Fibroblast of villous mesenchyme (primary cell): ENCODE measurements at regions not wholly inside any gene's neighbourhood (a gene's known extent, or its start where the extent isn't known, plus 50 kb on each side); places are given as distances from the start of the nearest gene placed in this dataset.

Experiments used
- DNase-seq: peaks from one replicate; pipeline ENCODE4 v3.0.0-alpha.2; 2010; ENCODE audit warnings: low read depth
- H3K4me3 ChIP-seq: 2 replicates; pipeline ENCODE4 v1.5.1; 2011; ENCODE audit warnings: low read depth, mild to moderate bottlenecking, low read length
- CTCF ChIP-seq: IDR thresholded peaks from 2 replicates; pipeline ENCODE4 v1.5.1; 2012; ENCODE audit warnings: low read depth, mild to moderate bottlenecking, low read length; ENCODE audit not compliant: insufficient read depth

DNA sequence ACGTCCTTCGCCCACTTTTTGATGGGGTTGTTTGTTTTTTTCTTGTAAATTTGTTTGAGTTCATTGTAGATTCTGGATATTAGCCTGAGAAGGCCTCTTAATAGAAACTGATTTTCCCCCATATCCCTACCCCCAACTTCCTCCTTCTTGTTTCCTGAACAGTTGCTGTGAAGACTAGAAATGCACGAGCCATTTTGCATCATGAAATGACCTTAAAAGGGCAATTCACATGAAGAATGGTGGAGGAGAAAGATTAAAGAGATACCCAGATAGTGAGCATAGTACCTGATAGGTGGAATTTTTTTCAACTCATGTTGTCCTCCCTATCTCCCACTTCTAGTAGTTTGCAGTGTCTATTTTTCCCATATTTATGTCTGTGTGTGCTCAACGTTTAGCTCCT lies 55.2 kb upstream of the KCNH8 start:
- no peak for TF ChIP-seq CTCF
- no peak for DNase-seq
- H3K4me3 ChIP-seq: no peak overlapping the region

GRCh38 chr3:19077388-19077787 lies 70.9 kb upstream of the KCNH8 start:
- no peak for DNase-seq
- no peak overlapping the region for H3K4me3 ChIP-seq
- no peak for TF ChIP-seq CTCF

DNA sequence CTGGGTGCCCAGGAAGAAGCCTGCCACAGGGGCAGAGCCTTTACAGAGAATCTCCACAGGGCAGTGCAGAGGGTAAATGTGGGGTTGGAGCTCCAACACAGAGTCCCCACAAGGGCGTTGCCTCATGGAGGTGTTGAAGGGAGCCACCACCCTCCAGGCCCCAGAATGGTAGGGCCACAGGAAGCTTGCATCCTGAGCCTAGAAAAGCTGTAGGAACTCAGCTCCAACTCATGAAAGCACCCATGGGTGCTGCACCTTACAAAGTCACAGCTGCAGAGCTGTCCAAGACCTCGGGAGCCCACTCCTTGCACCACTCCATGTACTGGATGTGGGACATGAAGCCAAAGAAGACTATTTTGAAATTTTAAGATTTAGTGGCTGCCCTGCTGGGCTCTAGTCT lies 73.3 kb upstream of the KCNH8 start:
- no peak overlapping the region for H3K4me3 ChIP-seq
- TF ChIP-seq CTCF: no peak
- no peak for DNase-seq

DNA sequence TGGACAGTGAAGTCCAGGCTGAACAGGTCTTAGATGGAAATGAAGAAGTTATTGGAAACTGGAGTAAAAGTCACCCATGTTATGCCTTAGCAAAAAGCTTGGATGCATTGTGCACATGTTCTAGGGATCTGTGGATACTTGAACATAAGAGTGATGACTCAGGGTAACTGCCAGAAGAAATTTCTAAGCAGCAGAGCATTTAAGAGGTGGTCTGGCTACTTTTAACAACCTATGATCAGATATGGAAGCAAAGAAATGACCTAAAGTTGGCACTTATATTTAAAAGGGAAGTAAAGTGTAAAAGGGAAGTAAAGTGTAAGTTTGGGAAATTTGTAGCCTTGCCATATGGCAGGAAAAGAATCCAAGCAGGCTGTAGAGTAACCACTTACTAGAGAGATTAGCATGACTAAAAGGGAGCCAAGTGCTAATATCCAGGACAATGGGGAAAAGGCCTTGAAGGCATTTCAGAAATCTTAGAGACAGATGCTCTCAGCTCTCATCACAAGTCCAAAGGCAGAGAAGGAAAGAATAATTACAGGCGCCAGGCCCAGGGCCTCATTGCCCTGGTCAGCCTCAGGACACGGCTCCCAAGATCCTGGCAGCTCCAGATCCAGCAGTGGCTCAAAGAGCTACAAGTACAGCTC lies 73.9 kb upstream of the KCNH8 start:
- TF ChIP-seq CTCF: no peak

DNA sequence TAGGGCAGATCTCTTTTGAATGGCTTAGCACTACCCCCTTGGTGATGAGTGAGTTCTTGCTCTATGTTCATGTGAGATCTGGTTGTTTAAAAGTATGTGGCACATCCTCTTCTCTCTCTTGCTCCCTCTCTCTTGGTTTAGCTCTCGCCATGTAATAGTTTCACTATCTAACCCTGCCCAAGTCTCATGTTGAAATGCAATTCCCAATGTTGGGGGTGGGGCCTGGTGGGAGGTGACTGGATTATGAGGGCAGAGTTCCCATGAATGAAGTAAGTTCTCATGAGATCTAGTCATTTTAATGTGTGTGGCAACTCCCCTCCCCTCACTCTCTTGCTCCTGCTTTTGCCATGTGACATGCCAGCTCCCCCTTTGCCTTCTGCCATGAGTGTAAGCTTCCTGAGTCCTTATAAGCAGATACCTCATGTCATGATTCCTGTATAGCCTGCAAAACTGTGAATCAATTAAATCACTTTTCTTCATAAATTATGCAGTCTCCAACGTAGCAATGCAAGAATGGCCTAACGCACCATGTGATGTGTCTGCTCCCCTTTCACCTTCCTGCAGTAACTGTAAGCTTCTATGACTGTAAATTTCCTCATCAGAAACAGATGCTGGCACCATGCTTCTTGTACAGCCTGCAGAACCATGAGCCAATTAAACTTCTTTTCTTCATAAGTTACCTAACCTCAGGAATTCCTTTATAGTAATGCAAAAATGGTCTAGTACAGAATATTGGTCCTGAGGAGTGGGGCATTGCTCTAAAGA lies 74.8 kb upstream of the KCNH8 start:
- H3K4me3 ChIP-seq: no peak overlapping the region
- no peak for TF ChIP-seq CTCF
- no peak for DNase-seq

More for the DNA sequence above, 73.9 kb upstream of the KCNH8 start:
- no peak overlapping the region for H3K4me3 ChIP-seq
- no peak for DNase-seq

DNA sequence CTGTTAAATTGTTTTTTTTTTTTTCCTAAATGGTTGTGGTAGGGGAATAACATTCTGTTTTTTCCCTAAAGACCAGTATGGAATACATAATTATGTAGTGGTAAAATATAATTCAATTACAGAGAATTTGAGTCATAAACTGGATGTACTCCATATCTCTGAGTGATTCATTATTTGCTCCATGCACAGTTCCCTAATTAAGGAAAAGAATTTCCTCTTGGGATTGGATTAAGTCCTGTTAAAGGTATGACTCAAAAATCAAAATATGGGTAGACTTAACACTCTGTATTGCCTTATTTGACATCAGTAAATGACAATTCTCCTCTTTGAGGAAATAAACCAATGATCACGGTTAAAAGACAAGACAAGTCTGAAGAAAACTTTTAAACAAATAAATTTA lies 78.0 kb upstream of the KCNH8 start:
- no peak for DNase-seq
- no peak for TF ChIP-seq CTCF
- H3K4me3 ChIP-seq: no peak overlapping the region
